Upper lobe of left lung (tissue), 6 donors: ENCODE measurements at regions not wholly inside any gene's neighbourhood (a gene's known extent, or its start where the extent isn't known, plus 50 kb on each side); places are given as distances from the start of the nearest gene placed in this dataset.

ENCODE experiments used
- ATAC-seq, 2 donors: fragments of 200-7000 bp; cut with Tn5 transposase; one replicate each; pipeline ENCODE4 v1.9.1; 2022; ENCODE audit warnings: mild to moderate bottlenecking in 2 of 2, moderate library complexity in 2 of 2; ENCODE audit not compliant: low FRiP score in 2 of 2
- DNase-seq, 2 donors: peaks; one replicate each; pipeline ENCODE4 v3.0.0-alpha.2; 2019 to 2020
- H3K27ac ChIP-seq, 4 donors: fragments of 200-600 bp; sonication (generic); one replicate each; pipeline ENCODE4 v1.5.1; 2016 to 2019
- H3K27me3 ChIP-seq, 4 donors: fragments of 200-600 bp; sonication (generic); one replicate each; pipeline ENCODE4 v1.5.1; 2017 to 2019
- H3K36me3 ChIP-seq, 4 donors: fragments of 200-600 bp; sonication (generic); one replicate each; pipeline ENCODE4 v1.5.1; 2016 to 2019
- H3K4me1 ChIP-seq, 4 donors: fragments of 200-600 bp; sonication (generic); one replicate each; pipeline ENCODE4 v1.5.1; 2018 to 2019
- H3K4me3 ChIP-seq, 4 donors: fragments of 200-600 bp; sonication (generic); one replicate each; pipeline ENCODE4 v1.5.1; 2017 to 2019; ENCODE audit warnings: mild to moderate bottlenecking in 2 of 4, moderate library complexity in 1 of 4
- H3K9me3 ChIP-seq, 4 donors: fragments of 200-600 bp; sonication (generic); one replicate each; pipeline ENCODE4 v1.5.1; 2018 to 2019
- EP300 ChIP-seq, 4 donors: sonication (generic); formaldehyde crosslinking; IDR thresholded peaks; one replicate each; pipeline ENCODE4 v1.5.1; 2017; ENCODE audit warnings: antibody characterized with exemption in 4 of 4, control low read depth in 2 of 4
- POLR2A ChIP-seq, 4 donors: fragments of 450-650 bp; IDR thresholded peaks; one replicate each; pipeline ENCODE4 v1.5.1; 2016 to 2017; ENCODE audit warnings: antibody characterized with exemption in 4 of 4, mild to moderate bottlenecking in 2 of 4
- POLR2AphosphoS5 ChIP-seq, 2 donors: sonication (generic); formaldehyde crosslinking; IDR thresholded peaks; one replicate each; pipeline ENCODE4 v1.5.1; 2017; ENCODE audit warnings: antibody characterized with exemption in 2 of 2
- WGBS, 2 donors: methylation state at CpG; one replicate each; pipeline ENCODE4 v1.1.5; 2017 to 2018; 5-methylcytosine and 5-hydroxymethylcytosine counted together
- TF ChIP-seq, protein P1 (sequence below), 6 experiments: fragments of 450-650 bp in 4 of 6; fragments of 200-600 bp in 2 of 6; sonication (generic) in 2 of 6; IDR thresholded peaks; one replicate each; pipeline ENCODE4 v1.5.1; 2016 to 2019; ENCODE audit warnings: antibody characterized with exemption in 6 of 6
- donor health status: DM: no; HTN: no; CAD: no; lungs with moderate emphysema.
- donor health status: DM: no; HTN: yes; CAD: no; lungs with severe emphysema.

DNA sequence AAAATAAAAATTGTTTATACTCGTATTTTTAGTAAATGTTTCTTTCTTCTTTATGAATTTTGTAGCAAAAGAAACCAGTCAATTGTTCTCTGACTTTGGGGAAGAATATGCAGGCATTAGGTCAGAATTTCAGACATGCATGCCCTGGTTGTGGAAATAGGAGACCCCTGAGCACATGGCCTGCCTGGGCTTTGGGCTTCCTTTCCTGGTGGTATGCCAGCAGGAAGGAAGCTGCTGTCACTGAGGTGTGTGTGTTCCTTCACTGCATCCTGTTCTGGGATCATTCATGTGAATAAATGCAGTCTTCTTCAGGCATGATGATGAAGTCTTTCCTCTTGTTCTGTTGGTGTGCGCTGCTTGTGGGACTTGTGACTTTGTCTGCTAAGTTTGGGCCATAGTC is 920.2 kb upstream of the VRK2 start:
- Histone ChIP-seq H3K36me3 (no peaks in the 10 kb centered on the region), H3K4me3 (no peak overlapping the region), H3K27ac (no peak overlapping the region), H3K9me3 (no peaks in the 10 kb centered on the region), H3K27me3 (no peaks in the 10 kb centered on the region), H3K4me1 (no peaks in the 10 kb centered on the region)
- 65 to 75% methylated on average over 2 of the region's 2 CpGs for WGBS, 2 donors
- ATAC-seq (no peak), DNase-seq (no peak)
- TF ChIP-seq POLR2A (IDR thresholded peaks at IDR 0.05), result no peak
- TF ChIP-seq POLR2AphosphoS5 (IDR thresholded peaks at IDR 0.05), result no peak
- no peak for TF ChIP-seq EP300 (IDR thresholded peaks at IDR 0.05)
- TF ChIP-seq, protein P1, sequence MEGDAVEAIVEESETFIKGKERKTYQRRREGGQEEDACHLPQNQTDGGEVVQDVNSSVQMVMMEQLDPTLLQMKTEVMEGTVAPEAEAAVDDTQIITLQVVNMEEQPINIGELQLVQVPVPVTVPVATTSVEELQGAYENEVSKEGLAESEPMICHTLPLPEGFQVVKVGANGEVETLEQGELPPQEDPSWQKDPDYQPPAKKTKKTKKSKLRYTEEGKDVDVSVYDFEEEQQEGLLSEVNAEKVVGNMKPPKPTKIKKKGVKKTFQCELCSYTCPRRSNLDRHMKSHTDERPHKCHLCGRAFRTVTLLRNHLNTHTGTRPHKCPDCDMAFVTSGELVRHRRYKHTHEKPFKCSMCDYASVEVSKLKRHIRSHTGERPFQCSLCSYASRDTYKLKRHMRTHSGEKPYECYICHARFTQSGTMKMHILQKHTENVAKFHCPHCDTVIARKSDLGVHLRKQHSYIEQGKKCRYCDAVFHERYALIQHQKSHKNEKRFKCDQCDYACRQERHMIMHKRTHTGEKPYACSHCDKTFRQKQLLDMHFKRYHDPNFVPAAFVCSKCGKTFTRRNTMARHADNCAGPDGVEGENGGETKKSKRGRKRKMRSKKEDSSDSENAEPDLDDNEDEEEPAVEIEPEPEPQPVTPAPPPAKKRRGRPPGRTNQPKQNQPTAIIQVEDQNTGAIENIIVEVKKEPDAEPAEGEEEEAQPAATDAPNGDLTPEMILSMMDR (IDR thresholded peaks at IDR 0.05), result no peak

GRCh38 chr2:57139179-57139578 is 907.4 kb upstream of the VRK2 start:
- H3K4me3 ChIP-seq, result no peak overlapping the region
- TF ChIP-seq EP300 (IDR thresholded peaks at IDR 0.05) (no peak), POLR2AphosphoS5 (IDR thresholded peaks at IDR 0.05) (no peak), POLR2A (IDR thresholded peaks at IDR 0.05) (no peak)
- TF ChIP-seq, protein P1 (IDR thresholded peaks at IDR 0.05), result no peak
- no peaks in the 10 kb centered on the region for H3K27me3 ChIP-seq
- WGBS, 2 donors, result 54 to 63% methylated on average over 1 of the region's 1 CpG
- no peaks in the 10 kb centered on the region for H3K36me3 ChIP-seq
- no peaks in the 10 kb centered on the region for H3K4me1 ChIP-seq
- ATAC-seq, result no peak
- DNase-seq, result no peak
- no peaks in the 10 kb centered on the region for H3K9me3 ChIP-seq
- H3K27ac ChIP-seq, result no peak overlapping the region

DNA sequence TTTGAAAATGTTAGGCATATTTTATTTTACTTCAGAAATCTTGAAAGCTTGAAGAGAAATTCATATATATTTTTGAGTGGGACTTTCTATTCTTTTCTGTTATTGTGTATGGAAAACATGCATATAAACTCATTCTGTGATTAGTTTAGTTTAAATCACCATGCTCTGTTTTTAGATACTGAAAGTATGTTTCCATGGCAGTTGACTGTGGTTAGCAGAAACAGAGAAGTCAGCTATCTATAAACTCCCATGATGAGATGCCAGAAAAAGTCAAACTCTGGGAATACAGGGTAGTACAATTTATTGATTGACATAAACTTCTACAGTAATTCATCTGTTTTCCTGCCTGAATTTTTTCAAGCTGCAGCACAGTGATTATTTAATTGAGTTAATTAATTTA is 905.3 kb upstream of the VRK2 start:
- Histone ChIP-seq H3K36me3 (no peaks in the 10 kb centered on the region), H3K9me3 (no peaks in the 10 kb centered on the region), H3K27me3 (no peaks in the 10 kb centered on the region), H3K27ac (no peak overlapping the region), H3K4me1 (no peaks in the 10 kb centered on the region), H3K4me3 (no peak overlapping the region)
- TF ChIP-seq EP300 (IDR thresholded peaks at IDR 0.05), result no peak
- TF ChIP-seq POLR2AphosphoS5 (IDR thresholded peaks at IDR 0.05), result no peak
- TF ChIP-seq POLR2A (IDR thresholded peaks at IDR 0.05), result no peak
- TF ChIP-seq, protein P1 (IDR thresholded peaks at IDR 0.05), result no peak
- DNase-seq (no peak), ATAC-seq (no peak)

GRCh38 chr2:57146951-57147350 is 899.7 kb upstream of the VRK2 start:
- no peaks in the 10 kb centered on the region for H3K36me3 ChIP-seq
- no peak overlapping the region for H3K4me3 ChIP-seq
- H3K27ac ChIP-seq, result no peak overlapping the region
- peak in 1 of 2 donors; percentile 51 for ATAC-seq
- WGBS, 2 donors, result 80% methylated on average over 1 of the region's 1 CpG; no CpG with 5 or more reads in 1 of the 2 donors
- no peaks in the 10 kb centered on the region for H3K27me3 ChIP-seq
- no peaks in the 10 kb centered on the region for H3K4me1 ChIP-seq
- H3K9me3 ChIP-seq, result peaks cover 0 to 7% (median 0%) of the 10 kb centered on the region in 4 donors
- TF ChIP-seq, protein P1 (IDR thresholded peaks at IDR 0.05), result no peak
- TF ChIP-seq POLR2AphosphoS5 (IDR thresholded peaks at IDR 0.05), result no peak
- DNase-seq, result no peak

GRCh38 chr2:57156231-57156924 is 890.2 kb upstream of the VRK2 start:
- no peak for DNase-seq
- no peak overlapping the region for H3K27ac ChIP-seq
- H3K4me3 ChIP-seq, result no peak overlapping the region
- peak in 1 of 2 donors; percentile 51 for ATAC-seq
- no peaks in the 10 kb centered on the region for H3K4me1 ChIP-seq
- no peaks in the 10 kb centered on the region for H3K27me3 ChIP-seq
- H3K9me3 ChIP-seq, result peaks cover 0 to 7% (median 0%) of the 10 kb centered on the region in 4 donors
- H3K36me3 ChIP-seq, result no peaks in the 10 kb centered on the region
- 68 to 78% methylated on average over 1 to 2 of the region's 2 CpGs for WGBS, 2 donors
- TF ChIP-seq EP300 (IDR thresholded peaks at IDR 0.05), result no peak
- TF ChIP-seq, protein P1 (IDR thresholded peaks at IDR 0.05), result no peak
- no peak for TF ChIP-seq POLR2A (IDR thresholded peaks at IDR 0.05)
- TF ChIP-seq POLR2AphosphoS5 (IDR thresholded peaks at IDR 0.05), result no peak
